Motor neuron (in vitro differentiated cells): ENCODE measurements at regions not wholly inside any gene's neighbourhood (a gene's known extent, or its start where the extent isn't known, plus 50 kb on each side); places are given as distances from the start of the nearest gene placed in this dataset.
A peak's percentile ranks its signal among the peaks of the same experiment; 100 is the strongest.

Experiments used
- ATAC-seq, 8 experiments: fragments of 200-7000 bp; cut with Tn5 transposase; replicated peaks in 6 of 8; 2 replicates each; pipeline ENCODE4 v1.8.0; 2021; ENCODE audit warnings: mild to moderate bottlenecking in 8 of 8, moderate library complexity in 8 of 8
- H3K27ac ChIP-seq, 2 donors: fragments of 250-450 bp; sonication (Bioruptor Pico); 2 replicates each; pipeline ENCODE4 v1.9.0; 2021; ENCODE audit warnings: antibody characterized with exemption in 2 of 2, mild to moderate bottlenecking in 2 of 2, moderate library complexity in 1 of 2
- H3K4me1 ChIP-seq, 2 donors: fragments of 250-450 bp; sonication (Bioruptor Pico); replicated peaks in 1 of 2; 2 replicates each; pipeline ENCODE4 v1.6.1; 2021; ENCODE audit warnings: antibody characterized with exemption in 2 of 2, mild to moderate bottlenecking in 2 of 2, moderate library complexity in 1 of 2
- H3K4me3 ChIP-seq, 5 donors: fragments of 250-450 bp; sonication (Bioruptor Pico); 2 replicates each; pipeline ENCODE4 v1.9.0; 2021; ENCODE audit warnings: antibody characterized with exemption in 5 of 5, mild to moderate bottlenecking in 5 of 5, moderate library complexity in 4 of 5
- WGBS, 10 experiments: fragments of 450-650 bp; shearing (Covaris generic); methylation state at CpG; one replicate each; pipeline ENCODE4 v1.0.0; 2022; 5-methylcytosine and 5-hydroxymethylcytosine counted together
- in situ Hi-C, 9 experiments: fragments of 400-800 bp; cut with MboI; loops; one replicate each; pipeline ENCODE4 v1.15.0; 2021; ENCODE audit warnings: low sequenced_read_pairs in 9 of 9, low pct_unique_long_range_greater_than_20kb in 2 of 9; ENCODE audit not compliant: unreplicated experiment in 9 of 9

DNA sequence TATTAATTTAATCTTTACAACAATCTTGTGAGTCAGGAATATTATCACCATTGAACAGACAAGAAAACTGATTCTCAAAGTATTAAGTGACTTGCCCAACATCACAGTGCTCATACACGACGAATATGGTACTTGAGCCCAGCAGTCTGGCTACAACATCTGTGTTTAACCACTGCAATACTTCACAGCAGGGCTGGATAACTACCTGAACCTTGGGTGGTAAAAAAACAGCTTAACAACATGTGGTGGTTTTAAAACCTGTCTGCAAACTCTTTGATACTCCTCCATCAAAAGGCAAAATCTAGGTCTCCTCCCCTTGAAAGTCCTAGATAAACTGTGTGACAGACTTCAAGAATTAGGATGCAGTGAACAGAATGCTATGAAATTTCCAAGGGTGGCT, 424.6 kb upstream of the CADM1 start:
- in situ Hi-C loops: no loop called here
- no peak overlapping the region for H3K4me3 ChIP-seq
- ATAC-seq: no peak
- no peak overlapping the region for H3K27ac ChIP-seq
- 0 to 100% (median 89%) methylated on average over 2 of the region's 2 CpGs; no CpG with 5 or more reads in 2 of the 10 experiments for whole genome bisulfite sequencing, 10 experiments
- H3K4me1 ChIP-seq: peaks cover 13 to 26% of the 10 kb centered on the region in 2 donors

DNA sequence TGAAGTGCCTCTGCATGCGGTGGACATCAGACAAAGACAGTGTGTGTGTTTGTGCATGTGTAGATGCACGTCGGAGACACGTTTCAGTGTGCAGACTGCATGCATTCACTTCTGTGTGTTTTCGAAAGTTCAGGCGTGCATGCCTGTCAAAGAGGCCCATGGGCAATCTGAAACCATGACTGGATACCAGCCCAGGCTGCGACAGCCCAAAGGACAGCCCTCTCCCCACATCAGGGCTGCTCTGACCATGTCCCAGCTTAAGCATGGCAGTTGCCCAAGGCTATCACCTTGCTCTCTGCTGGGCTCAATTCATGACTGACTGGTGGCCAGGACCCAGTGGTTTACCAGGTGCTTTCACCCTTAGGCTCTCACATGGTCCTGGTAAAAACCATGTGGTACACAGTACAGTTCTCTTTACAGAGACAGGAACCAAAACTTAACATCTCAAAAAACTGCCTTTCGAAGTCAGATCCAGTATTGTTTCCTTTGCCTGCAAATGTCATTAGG, 423.7 kb upstream of the CADM1 start:
- H3K4me3 ChIP-seq: no peak overlapping the region
- no peak overlapping the region for H3K27ac ChIP-seq
- in situ Hi-C loops: no loop called here
- no peak for ATAC-seq
- peaks cover 13 to 20% of the 10 kb centered on the region in 2 donors for H3K4me1 ChIP-seq
- 0 to 100% (median 52%) methylated on average over 1 to 4 of the region's 8 CpGs; no CpG with 5 or more reads in 2 of the 10 experiments for WGBS, 10 experiments

DNA sequence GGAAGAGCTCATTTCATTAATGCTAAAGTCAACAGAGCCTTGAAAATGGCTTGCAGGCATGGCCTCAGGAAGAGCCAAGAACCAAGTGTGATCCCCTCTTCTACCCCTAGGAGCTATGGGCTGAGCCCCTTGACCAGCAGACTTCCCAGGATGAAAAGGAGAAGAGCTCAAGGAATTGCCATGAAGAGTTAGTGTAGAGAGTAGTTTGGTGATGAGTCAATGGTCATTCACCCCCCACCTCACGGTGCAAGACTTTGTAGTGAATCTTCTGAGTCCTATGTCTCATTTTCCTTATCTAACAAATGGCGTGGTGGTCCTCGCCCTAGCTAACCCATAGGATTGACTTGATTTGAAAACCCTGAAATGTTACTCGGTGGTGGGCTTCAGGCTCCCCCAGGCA, 422.4 kb upstream of the CADM1 start:
- no peak for ATAC-seq
- no peak overlapping the region for H3K27ac ChIP-seq
- 14 to 100% (median 70%) methylated on average over 1 to 4 of the region's 4 CpGs; no CpG with 5 or more reads in 6 of the 10 experiments for WGBS, 10 experiments
- H3K4me1 ChIP-seq: peaks cover 12 to 17% of the 10 kb centered on the region in 2 donors
- in situ Hi-C loops: no loop called here
- H3K4me3 ChIP-seq: no peak overlapping the region

DNA sequence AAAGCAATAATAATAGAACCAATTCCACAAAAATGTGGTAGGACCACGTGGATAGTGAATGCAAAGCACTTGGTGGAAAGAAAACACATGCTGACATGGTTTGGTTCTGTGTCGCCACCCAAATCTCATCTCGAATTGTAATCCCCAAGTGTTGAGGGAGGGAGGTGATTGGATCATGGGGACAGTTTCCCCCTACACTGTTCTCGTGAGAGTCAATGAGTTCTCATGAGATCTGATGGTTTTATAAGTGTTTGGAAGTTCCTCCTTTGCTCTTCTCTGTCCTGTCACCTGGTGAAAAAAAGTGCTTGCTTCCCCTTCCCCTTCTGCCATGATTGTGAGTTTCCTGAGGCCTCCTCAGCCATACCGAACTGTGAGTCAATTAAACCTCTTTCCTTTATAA, 421.9 kb upstream of the CADM1 start:
- Histone ChIP-seq H3K4me3 (no peak overlapping the region), H3K4me1 (peaks cover 8 to 13% of the 10 kb centered on the region in 2 donors), H3K27ac (no peak overlapping the region)
- no peak for ATAC-seq
- in situ Hi-C loops: no loop called here
- 0 to 100% (median 79%) methylated on average over 1 to 5 of the region's 5 CpGs for WGBS, 10 experiments

DNA sequence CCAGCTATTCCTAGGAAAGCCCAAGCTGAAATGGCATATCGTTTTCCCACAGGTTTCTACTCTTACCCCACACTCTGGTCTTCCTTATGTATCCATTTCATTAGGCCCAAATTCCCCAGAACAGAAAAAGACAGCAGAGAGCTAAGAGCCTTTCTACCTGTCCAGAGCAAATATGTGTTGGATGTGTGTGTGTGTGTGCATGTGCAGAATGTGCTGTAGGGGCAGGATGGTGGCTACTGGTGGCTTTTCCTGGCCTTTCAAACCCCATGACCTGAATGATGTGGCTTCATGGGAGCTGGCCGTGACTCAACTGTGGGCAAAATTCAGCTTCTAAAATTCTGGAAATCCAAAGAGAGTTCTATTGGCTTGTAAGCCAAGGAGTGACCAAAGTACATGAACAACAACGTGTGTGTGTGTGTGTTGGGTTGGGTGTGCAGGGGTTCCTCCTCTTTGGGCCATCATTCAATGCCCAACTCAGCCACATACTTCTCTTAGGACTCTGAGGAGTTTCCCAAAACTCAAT, 421.4 kb upstream of the CADM1 start:
- ATAC-seq: no peak
- Histone ChIP-seq H3K27ac (no peak overlapping the region), H3K4me3 (no peak overlapping the region), H3K4me1 (peaks cover 5 to 10% of the 10 kb centered on the region in 2 donors)
- 0 to 89% (median 40%) methylated on average over 1 to 3 of the region's 3 CpGs; no CpG with 5 or more reads in 4 of the 10 experiments for WGBS, 10 experiments
- in situ Hi-C loops: no loop called here

DNA sequence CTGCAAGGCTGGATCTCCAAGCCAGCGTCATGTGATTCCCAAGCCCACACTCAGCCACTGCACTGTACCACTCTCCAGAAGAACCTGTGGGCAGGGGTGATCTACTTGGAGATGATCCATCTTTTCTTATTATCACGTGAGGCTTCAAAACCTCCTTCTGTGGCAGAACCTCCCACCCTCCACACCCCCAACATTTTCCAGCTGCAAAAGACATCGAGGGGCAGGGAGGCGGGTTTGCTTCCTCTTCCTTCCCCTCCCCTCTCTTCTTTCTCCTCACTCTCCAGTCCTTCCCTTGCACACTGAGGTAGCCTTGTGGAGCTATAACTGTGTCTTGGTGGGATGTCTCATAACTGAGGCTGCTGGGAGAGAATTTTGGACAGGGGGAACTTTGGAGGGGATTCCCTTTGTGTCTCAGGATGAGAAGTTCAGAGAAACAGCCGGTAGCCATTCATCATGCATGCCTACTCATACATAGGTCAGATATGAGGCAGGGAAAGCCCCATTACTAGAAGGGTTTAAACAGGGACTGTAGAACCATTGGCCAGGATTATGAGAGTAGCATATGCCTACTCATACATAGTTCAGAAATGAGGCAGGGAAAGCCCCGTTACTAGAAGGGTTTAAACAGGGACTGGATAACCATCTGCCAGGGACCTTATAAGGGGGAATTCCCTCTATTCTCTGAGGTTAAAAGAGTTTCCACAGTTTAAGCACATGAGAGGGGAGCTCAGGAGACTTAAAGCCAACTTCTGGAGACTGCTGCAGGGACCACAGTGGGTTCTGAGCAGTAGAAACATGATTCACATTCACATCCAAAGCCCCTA, 420.7 kb upstream of the CADM1 start:
- Histone ChIP-seq H3K27ac (no peak overlapping the region), H3K4me1 (peaks cover 0 to 5% of the 10 kb centered on the region in 2 donors), H3K4me3 (no peak overlapping the region)
- WGBS, 10 experiments: 0 to 95% (median 77%) methylated on average over 1 to 4 of the region's 6 CpGs; no CpG with 5 or more reads in 3 of the 10 experiments
- in situ Hi-C loops: no loop called here
- no peak for ATAC-seq

DNA sequence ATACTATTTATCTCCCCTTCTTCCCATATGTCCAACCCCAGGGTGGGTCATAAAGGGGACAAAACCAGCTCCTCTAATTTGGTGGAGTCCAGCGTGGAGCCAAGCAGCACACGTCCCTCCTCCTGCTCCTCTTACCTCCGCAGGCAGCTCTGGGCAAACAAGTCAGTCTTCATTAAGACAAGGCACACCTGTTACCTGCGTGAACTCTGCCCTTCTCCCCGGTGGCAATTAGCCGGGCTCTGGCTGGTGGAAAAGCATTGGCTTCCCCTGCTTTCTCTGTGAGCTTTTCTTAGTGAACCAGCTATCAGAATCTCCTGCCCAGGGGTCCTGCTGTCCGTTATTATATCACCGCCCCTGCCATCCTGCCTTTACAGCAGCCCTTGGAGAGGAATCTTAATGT, 418.7 kb upstream of the CADM1 start:
- in situ Hi-C loops: no loop called here
- ATAC-seq: no peak
- WGBS, 10 experiments: 0 to 100% (median 88%) methylated on average over 1 to 7 of the region's 8 CpGs; no CpG with 5 or more reads in 4 of the 10 experiments

DNA sequence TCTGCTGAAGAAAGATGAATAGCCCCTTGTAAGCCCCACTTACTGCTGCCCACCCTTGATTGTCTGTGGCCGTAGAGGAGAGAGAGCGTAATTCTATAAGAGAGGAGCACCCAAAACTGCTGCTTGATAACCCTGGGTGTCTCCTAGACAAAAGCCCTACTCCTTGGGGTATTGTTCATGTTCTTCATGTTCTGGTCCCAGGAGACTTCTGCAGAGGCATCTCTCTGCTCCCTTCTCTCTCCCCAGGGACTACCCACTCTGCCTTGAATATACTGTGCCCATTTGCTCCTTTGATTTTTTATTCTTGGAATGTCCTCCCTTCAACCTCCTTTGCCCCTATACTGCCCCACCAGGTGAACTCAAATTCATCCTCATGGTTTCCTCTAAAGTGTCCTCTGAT, 417.8 kb upstream of the CADM1 start:
- Histone ChIP-seq H3K27ac (no peak overlapping the region), H3K4me3 (no peak overlapping the region), H3K4me1 (peaks cover 9 to 10% of the 10 kb centered on the region in 2 donors)
- in situ Hi-C loops: no loop called here
- WGBS, 10 experiments: 78 to 100% (median 80%) methylated on average over 1 to 2 of the region's 2 CpGs; no CpG with 5 or more reads in 7 of the 10 experiments
- no peak for ATAC-seq

More for the DNA sequence above, 418.7 kb upstream of the CADM1 start:
- H3K4me1 ChIP-seq: peaks cover 9 to 10% of the 10 kb centered on the region in 2 donors
- no peak overlapping the region for H3K4me3 ChIP-seq
- H3K27ac ChIP-seq: no peak overlapping the region

DNA sequence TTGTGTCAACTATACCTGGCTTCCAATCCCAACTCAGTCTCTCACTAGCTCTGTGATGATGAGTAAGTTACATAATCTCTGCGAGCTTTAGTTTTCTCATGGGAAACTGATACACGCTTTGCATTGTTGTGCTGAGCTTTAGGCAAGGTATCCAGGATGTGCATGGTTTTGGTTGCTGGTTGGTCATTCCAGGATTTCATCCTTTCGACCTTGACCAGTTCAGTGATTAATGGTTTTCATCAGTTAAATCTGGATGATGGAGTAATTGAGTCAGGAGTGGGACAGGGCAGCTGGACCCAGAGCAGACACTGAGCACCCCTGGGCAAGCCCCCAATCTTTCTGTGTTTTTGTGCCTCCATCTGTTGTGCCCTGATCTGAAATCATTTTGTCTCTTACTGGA, 417.3 kb upstream of the CADM1 start:
- 0 to 100% (median 94%) methylated on average over 1 to 3 of the region's 3 CpGs; no CpG with 5 or more reads in 6 of the 10 experiments for WGBS, 10 experiments
- no peak for ATAC-seq
- in situ Hi-C loops: no loop called here
- Histone ChIP-seq H3K4me1 (peaks cover 9 to 10% of the 10 kb centered on the region in 2 donors), H3K4me3 (no peak overlapping the region), H3K27ac (no peak overlapping the region)

DNA sequence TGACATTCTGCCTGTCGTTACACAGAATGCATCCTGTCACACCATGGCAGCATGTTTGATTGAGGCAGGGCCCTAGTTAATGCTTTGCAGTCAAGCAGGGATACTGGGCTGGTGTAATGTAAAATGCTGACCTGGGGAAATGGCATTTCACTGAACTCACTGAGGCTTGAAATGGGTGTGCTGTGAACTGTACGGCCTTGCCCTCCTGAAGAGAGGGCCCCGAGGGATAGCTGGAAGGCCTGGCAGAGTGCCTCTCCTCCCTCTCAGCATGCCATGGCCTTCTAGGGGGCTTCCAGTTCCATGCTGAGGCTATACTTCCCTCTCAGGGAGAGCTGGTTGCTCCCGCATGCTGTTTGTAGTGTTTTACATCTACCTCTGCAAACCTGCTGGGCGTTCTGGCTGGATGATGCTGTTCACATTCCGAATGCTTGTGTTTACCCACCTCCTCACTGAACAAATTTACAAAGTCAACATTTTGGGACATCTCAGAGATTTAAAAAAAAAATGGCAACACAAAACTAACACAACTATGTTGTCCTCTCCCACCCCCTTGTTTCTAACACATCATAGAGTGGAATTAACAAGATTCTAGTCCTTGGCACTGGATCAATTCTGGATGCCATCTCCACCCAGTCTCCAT, 416.7 kb upstream of the CADM1 start:
- in situ Hi-C loops: no loop called here
- Histone ChIP-seq H3K4me3 (no peak overlapping the region), H3K27ac (no peak overlapping the region), H3K4me1 (peaks cover 9 to 10% of the 10 kb centered on the region in 2 donors)
- WGBS, 10 experiments: 9 to 100% (median 66%) methylated on average over 1 to 5 of the region's 6 CpGs; no CpG with 5 or more reads in 2 of the 10 experiments
- ATAC-seq: peak in 2 of 8 experiments; percentile 42 to 50

DNA sequence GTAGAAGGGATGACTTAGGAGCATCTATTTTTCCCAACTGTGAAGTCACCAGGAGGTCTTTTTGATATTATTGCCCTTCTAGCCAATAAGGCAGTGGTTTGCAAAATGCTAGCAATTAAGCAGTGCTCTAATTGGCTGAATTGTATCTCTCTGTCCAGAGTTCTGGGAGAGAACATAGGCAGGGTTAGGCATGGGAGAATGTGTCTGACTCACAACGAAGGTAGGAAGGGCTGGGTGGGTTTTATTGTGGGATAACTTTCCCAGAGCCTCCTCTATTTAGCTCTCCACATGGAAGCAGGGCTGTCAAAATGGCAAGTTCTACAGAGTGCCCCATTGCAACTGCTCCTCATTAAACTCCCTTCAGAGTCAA, 415.9 kb upstream of the CADM1 start:
- WGBS, 10 experiments: 0 to 71% (median 20%) methylated on average over 1 of the region's 1 CpG; no CpG with 5 or more reads in 5 of the 10 experiments

DNA sequence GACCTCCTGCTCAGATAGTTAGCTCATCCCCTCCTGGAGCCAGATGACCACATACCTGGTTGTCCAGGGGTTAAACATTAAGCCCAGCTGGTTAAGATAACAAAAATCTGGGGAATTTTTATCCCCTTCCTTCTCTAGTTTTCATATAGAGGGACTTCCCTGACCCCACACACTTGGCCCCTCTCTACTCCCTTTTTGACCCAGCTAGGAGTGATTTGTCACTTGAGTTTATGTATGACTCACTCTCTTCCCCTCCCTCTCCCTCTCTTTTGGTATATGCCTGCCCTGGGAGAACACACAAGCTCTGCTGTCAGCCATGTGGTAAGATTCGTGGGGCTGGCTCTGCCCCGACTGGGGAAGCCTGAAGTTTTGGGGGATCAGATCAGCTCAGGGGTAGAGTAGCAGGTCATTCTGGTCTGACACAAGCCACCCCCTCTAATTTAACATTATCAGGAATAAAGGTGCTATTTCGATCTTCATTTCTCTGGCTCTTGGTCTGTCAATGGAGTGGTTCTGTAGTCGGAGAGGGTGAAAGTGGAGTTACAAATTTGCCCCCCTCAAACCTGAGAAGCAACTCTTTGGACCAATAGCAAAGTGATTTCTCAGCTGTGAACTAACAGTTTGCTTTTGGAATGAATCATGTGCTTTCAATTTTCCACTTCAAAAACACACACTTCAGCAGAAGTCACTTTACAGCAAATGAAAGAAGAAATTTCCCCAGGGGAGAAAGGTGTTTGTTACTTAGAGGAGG, 415.3 kb upstream of the CADM1 start:
- peaks cover 11 to 16% of the 10 kb centered on the region in 2 donors for H3K4me1 ChIP-seq
- in situ Hi-C loops: no loop called here
- WGBS, 10 experiments: 0 to 75% (median 63%) methylated on average over 1 to 4 of the region's 4 CpGs; no CpG with 5 or more reads in 2 of the 10 experiments
- peak in 7 of 8 experiments; percentile 62 to 98 (median 90) for ATAC-seq
- no peak overlapping the region for H3K4me3 ChIP-seq
- H3K27ac ChIP-seq: no peak overlapping the region

More for the DNA sequence above, 415.9 kb upstream of the CADM1 start:
- ATAC-seq: peak in 5 of 8 experiments; percentile 6 to 52 (median 37)
- in situ Hi-C loops: no loop called here
- peaks cover 11 to 12% of the 10 kb centered on the region in 2 donors for H3K4me1 ChIP-seq
- no peak overlapping the region for H3K27ac ChIP-seq
- no peak overlapping the region for H3K4me3 ChIP-seq
